HG03439 (cell line): ENCODE measurements at regions not wholly inside any gene's neighbourhood (a gene's known extent, or its start where the extent isn't known, plus 50 kb on each side); places are given as distances from the start of the nearest gene placed in this dataset.
A peak's percentile ranks its signal among the peaks of the same experiment; 100 is the strongest.

Experiments used
- ATAC-seq: cut with Tn5 transposase; IDR thresholded peaks from one replicate; pipeline ENCODE4 v1.9.1; 2021; ENCODE audit warnings: mild to moderate bottlenecking, moderate library complexity; ENCODE audit not compliant: unreplicated experiment

- no peak for ATAC-seq
Observed at GRCh38 chr4:144302704-144303536, 162.4 kb upstream of the GYPA start.

DNA sequence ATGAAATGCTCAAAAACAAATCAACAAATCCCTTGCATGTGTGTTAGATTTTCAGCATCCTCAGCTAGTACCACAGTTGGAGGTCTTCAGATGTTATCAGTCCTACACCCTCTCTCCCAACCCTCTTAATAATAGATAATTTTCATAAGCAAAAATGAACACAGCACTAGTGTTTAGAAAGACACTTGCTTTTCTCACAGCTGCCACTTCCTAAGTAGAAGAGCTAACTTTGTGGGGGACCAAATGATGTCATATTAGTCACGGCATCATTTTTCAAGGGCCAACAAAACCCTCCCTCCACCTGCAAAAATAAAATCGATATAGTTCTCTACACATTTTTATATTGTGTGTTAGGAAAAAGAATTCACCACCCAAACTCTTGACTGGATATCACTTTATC is 163.5 kb upstream of the GYPA start:
- no peak for ATAC-seq

DNA sequence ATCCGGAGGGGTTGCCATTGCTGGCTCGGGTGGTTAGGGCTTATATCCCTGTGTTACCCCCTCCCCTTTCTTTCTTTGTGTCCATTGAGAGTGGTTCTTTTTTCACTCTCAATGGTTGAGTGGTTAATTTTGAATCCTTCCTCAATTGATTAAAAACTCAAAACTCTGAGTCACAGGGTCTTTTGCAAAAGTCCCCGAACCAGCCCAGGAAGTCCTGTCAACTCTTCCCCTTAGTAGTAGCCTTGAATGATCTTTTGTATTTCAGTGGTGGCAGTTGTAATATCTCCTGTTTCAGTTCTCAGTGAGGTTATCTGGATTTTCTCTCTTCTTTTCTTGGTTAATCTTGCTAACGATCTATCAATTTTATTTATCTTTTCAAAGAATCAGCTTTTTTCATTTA is 170.0 kb upstream of the GYPA start:
- ATAC-seq, result no peak

DNA sequence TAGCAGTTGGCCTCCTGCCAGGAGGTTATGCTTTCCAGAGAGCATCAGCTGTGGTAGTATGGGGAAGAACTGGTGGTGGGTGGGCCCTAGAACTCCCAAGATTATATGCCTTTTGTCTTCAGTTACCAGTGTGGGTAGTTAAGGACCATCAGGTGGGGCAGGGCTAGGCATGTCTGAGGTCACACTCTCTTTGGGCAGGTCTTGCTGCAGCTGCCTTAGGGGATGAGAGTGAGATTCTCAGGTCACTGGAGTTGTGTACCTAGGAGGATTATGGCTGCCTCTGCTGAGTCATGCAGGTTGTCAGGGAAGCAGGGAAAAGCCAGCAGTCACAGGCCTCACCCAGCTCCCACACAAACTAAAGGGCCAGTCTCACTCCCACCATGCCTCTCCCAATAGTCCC is 172.9 kb upstream of the GYPA start:
- no peak for ATAC-seq

DNA sequence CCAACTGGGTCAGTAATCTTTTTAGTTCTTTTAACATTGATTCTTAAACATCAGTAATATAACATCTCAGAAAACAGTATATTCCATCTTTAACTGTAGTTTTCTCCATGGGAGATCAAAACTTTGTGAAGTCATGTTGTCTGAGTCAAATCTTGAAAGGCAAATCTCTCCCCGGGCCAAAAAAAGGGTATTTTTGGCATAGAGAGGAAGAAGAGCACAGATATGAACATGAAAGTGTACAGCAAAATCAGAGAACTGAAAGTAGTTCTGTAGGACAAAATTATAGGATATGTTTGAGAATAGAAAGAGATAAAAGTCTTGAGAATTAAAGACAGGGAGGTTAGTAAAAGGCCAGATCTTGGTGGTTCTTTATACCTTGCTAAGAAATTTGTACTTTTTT is 176.4 kb upstream of the GYPA start:
- no peak for ATAC-seq

DNA sequence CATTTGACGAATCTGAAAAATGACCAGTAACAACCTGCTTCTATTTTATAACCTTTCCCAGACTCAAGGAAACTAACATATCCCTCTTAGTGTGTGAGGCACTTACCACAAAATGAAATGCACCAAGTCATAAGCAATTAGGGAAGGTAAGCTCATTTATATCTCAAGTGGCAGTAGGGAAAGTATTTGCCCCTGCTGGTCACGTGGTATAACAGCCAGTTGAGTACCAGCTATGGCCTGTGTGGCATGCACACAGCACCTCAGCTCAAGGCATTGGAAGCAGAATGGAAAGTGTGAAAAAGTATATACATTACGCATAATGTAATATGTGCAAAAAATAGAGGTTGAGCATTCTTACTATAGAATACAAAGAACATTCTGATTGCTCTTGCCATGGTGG is 178.3 kb upstream of the GYPA start:
- no peak for ATAC-seq

DNA sequence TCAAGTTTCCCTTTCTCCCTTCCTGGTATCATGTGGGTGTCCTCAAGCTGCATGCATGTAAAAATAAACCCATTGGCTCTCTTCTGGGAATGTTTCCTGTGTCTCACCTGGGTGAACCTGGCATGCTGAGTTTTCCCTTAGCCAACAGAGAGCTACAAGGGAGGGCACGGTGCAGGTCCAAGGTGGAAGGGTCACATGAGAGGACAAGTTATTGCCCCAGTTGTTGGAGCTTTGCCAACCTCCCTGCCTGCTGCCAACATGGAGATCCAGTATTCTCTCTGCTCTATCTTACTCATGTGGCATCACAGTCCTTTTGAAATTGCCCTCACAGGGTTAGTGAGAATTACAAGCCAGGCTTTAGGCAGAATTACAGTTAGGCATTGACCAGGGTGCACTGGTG is 196.1 kb upstream of the GYPA start:
- ATAC-seq, result no peak

DNA sequence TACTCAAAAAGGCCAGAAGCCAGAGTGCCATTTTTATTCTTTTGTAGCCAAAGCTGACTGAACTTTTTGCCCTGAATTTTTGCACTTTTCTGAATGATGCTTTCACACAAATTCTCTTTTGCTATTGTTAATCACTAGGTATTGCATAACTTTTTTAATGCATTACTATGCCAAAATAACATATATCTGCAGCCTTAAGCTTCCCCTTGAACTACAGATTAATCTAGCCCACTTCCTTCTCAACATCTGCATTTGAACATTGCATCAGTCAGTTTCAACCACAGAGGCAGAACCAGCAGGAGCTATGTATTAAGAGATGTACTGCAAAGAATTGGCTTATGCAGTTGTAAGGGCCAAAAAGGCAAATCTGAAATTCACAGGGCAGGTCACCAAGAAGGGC is 197.6 kb upstream of the GYPA start:
- no peak for ATAC-seq

DNA sequence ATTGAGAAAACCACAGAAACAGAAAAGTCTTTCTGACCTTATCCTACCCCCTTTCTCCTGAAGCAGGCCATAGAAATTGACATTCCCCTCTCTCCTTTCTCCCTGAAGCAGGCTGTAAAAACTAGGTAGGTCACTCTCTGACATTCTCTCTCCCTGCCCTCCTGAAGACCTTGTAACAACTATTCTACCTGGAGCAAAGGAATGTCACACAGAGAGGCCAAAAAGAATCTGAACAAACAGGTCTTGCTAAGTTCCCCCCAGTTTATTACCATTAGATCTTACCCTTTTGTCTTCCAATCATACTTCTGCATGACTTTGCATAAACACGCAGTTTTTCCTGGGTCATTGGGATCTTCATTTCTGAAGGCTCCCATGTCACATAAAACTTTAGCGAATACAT is 198.3 kb upstream of the GYPA start:
- ATAC-seq, result no peak

DNA sequence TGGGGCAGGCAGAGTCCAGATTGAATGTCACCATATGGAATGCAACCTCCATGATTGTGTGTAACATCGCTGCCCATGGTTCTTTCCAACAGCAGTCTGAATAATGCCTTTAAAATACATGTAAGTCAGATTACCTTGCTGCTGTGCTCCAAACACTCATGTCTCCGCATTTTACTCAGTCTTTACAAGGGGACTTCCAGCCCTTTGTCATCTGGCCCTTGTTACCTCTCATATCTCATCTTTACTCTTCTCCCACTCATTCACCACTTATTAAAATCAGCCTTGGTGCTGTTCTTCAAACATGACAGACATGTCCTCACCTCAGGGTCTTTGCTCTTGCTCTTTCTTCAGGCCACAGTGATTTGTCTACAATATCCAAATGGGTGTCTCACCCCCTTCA is 200.4 kb upstream of the GYPA start:
- ATAC-seq, result no peak

DNA sequence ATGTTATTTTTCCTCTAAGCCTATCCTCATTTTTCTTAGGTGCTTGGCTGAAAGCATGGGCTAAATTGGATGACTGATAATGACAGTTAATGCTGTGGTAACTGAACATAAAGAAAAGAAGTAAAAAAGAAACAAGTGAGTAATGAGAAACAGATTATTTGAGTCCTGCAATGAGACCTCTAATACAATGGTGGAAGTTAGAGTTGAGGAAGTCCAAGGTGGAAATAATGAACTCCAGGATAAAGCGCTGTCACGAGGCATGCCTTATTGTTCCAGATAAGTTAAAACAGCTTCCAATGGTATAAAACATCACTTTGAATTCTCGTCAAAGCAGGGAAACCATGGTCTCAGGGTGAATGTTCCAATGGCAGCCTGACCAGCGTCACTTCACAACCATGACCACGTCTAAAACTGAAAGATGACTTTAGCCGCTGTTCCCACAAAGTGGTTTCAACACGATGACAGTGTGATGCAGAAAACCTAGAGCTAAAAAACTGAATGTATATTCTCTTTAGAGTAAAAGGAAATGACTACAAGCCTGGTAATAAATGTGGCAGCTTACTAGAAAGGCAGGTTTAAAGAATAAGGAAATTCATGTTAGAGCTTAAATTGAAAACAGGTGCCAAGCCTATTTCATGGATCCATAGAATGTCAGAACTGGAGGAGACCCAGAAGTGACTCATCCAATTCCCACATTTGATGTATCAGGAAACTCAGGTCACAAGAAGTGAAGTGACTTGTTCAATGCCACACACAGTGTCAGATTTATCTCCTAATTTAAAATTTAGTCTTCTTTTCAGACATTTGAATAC is 202.6 kb upstream of the GYPA start:
- no peak for ATAC-seq

DNA sequence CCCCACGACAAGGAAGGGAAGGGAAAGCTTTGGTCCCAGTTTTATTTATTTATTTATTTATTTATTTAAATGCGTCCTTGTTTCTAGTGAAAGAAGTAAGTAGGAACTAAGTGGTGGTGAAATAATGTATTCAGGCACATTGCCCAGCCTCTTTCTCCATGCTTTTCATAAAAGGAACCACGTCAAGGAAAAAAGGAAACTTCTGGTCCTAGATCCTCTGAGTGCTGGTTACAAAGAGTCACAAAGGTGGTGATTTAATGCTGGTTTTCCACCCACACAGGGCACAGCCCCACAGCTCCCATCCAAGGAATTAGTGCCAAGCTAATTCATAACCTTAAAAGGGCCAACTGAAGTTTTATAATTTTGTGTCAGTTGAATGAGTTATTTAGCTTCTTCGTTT is 206.6 kb upstream of the GYPA start:
- no peak for ATAC-seq

DNA sequence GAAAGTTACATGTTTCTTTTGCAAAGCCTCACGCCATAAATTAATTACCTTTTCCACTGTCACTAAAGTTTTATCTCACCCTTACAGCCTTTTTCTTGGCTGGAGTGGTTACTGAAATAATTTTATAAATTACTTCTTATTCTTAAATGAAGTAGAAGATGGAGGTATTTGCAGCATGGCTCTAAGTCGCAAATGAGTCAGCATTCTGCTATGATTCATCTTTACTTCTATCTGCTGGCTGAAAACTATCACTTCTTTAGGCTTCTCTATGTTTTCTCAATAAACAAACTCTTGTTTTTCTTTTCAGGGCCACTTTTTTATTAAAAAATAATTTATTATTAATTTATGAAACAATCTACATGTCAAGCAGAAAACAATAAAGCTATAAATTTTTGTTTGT is 210.2 kb upstream of the GYPA start:
- ATAC-seq, result no peak

GRCh38 chr4:144351306-144351705 is 210.8 kb upstream of the GYPA start:
- ATAC-seq, result no peak

DNA sequence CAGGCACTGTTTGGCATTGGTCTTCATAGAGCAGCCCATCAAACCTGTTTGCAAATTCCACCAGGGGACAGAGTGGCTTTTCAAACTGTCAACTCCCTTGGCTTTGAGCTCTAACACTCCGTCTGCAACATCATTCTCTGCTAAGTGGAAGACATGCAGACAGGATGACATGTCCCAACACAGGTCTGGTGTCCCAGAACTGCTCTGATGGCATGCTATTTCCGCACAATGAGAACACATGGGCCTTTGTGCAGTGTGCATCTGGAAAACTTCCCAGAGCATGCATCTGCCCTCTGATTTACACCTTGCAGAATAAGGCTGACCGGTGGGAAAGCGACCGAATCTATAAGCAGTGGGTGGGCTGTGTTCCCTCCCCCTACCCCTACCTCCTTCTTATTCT is 212.8 kb upstream of the GYPA start:
- ATAC-seq, result no peak

DNA sequence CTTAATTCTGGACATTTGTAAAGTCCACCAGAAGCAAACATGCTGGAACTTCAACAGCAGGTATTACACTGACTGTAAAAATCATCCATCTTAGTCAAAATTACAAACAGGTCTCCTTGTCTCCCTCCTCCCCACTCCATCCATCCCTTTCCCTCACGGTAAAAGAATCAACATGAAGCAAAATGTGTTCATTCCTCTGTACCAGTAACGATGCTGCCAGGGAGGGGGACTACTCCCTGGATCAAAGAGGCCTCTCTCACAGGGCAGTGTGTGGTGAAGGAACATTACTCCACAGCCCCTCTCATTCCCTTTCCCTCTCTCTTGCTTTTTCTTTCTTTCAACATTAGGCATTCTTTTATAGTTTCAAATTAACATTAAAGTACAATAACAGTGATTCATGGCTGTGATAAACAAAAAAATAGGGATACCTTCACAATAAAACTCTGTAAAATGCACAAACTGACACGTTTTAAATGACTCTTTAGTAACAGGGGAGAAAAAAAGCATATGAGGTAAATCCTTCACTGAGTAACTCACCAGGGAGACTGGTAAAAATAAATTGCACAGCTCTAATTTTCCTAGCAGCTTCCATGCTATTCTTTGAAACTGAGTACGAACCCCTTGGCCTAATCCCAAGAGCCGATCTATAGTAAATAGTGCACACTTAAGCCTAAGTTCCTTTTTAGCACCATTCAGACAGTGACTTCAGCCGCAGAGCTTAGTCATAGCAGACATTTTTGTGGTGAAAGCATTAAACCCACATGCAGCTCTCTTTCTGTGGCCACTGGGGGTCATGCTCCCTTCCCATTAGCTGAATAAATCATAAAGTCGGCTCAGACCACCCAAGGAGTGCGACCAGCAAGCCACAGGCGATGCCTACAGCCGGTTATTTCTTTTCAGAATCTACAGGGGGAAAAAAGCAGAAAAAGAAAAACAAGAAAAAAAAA is 215.6 kb upstream of the GYPA start:
- peak; percentile 98 for ATAC-seq

GRCh38 chr4:144356941-144357381 is 216.4 kb upstream of the GYPA start:
- ATAC-seq, result no peak

DNA sequence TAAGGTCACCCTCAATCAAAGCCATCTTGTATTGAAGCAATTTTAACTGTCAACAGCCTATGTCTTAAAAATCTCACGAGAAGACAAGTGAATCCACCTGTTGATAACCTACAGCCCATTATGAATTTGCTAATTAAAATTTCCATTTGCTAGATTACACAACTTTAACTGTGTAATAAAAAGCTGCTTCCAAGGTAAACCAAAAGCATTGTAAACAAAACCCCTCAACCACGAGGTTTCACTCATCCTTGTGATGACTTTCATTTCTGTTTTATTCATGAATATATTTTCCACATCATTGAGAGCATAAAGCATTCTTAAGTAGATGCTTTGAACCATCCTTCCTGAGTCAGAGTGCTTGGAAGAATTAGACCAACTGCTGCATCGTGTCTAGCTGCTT is 217.5 kb upstream of the GYPA start:
- ATAC-seq, result no peak

DNA sequence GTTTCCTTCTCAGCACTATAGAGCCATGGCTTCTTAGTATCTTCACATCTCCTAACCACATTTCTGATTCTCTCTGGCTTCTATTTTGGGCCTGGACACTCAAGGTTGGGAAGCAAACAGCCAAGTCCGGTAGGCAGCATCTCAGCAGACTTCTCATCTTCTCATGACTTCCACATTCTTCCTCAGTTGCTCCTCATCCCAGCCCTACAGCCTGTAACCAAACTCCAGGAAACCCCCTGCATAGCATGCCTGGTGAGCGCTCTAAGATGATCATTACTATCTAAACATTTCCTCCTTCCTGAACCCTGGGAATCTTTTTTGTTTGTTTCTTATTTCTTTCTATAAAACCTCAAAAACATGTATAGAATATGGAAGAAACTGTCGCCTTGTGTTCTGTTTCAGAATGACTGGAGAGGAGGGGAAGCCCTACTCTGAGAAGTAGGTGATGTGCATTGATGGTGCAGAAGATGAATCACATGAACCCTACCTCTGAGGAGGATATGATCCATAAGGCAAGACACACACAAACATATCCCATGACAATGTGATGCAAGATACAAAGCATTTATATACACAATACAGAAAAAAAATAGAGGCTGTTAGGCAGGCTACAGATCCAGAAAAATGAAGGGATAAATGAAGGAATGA is 219.8 kb upstream of the GYPA start:
- ATAC-seq, result no peak

GRCh38 chr4:144362366-144362765 is 221.8 kb upstream of the GYPA start:
- no peak for ATAC-seq

- no peak for ATAC-seq
Observed at GRCh38 chr4:144363890-144364289, 223.4 kb upstream of the GYPA start.
